Sigmoid colon (tissue), 4 donors: ENCODE measurements at regions not wholly inside any gene's neighbourhood (a gene's known extent, or its start where the extent isn't known, plus 50 kb on each side); places are given as distances from the start of the nearest gene placed in this dataset.

Source experiments
- POLR2AphosphoS5 ChIP-seq, 4 donors: sonication (generic); formaldehyde crosslinking; IDR thresholded peaks; one replicate each; pipeline ENCODE4 v1.6.1; 2017; ENCODE audit warnings: antibody characterized with exemption in 4 of 4
- TF ChIP-seq, protein P1 (sequence below), 4 experiments: fragments of 450-650 bp in 3 of 4; fragments of 200-600 bp in 1 of 4; IDR thresholded peaks; one replicate each; pipeline ENCODE4 v1.5.1; 2016 to 2019; ENCODE audit warnings: antibody characterized with exemption in 4 of 4, mild to moderate bottlenecking in 3 of 4, moderate library complexity in 2 of 4

DNA sequence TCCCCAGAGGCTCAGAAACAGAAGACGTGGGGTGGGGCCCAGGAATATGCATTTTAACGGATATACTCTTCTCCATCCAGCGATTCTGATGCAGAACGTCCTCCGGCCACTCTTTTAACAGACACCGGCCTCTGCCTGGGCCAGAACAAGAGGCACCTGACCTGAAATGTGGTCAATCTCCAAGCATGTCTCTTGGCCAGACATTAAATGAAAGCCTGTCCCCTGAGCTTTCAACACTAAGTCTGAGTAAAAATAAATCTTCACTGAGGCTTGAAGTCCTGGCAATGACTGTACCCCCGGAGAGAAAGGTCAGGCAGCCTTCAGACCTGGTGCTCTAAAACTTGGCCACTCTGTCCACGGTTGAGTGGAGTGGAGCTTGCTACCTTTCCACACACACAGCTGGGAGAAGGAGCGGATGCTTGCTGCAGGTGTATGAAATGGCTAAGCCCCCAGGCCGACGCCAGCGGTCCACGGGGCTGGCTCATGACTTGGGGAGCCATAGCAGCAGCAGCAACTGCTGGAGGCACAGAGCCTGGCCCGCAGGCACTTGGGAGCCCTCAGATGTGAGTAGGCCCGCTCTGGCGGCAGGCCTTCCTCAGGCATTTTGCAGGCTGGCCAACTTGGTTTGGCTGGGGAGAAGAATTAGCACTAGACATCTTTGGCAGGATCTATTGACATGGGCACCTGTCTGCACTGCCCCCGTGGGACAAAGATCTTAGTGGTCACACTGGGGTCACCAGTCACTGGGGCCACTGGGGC, 79.7 kb downstream of the TMEM17 start:
- TF ChIP-seq, protein P1, sequence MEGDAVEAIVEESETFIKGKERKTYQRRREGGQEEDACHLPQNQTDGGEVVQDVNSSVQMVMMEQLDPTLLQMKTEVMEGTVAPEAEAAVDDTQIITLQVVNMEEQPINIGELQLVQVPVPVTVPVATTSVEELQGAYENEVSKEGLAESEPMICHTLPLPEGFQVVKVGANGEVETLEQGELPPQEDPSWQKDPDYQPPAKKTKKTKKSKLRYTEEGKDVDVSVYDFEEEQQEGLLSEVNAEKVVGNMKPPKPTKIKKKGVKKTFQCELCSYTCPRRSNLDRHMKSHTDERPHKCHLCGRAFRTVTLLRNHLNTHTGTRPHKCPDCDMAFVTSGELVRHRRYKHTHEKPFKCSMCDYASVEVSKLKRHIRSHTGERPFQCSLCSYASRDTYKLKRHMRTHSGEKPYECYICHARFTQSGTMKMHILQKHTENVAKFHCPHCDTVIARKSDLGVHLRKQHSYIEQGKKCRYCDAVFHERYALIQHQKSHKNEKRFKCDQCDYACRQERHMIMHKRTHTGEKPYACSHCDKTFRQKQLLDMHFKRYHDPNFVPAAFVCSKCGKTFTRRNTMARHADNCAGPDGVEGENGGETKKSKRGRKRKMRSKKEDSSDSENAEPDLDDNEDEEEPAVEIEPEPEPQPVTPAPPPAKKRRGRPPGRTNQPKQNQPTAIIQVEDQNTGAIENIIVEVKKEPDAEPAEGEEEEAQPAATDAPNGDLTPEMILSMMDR (IDR thresholded peaks at IDR 0.05) = no peak
- no peak for TF ChIP-seq POLR2AphosphoS5 (IDR thresholded peaks at IDR 0.05)
